Retinal pigment epithelial cell (primary cell): ENCODE measurements at regions not wholly inside any gene's neighbourhood (a gene's known extent, or its start where the extent isn't known, plus 50 kb on each side); places are given as distances from the start of the nearest gene placed in this dataset.
"Not testable (repeated sequence)": the region's sequence is repeated elsewhere in the genome, so short reads cannot be mapped to it uniquely, and the experiment has no call there.

ENCODE experiments used
- DNase-seq: peaks from one replicate; pipeline ENCODE4 v3.0.0-alpha.2; 2010; ENCODE audit warnings: low read depth
- H3K4me3 ChIP-seq: 2 replicates; pipeline ENCODE4 v1.5.1; 2011; ENCODE audit warnings: mild to moderate bottlenecking, low read length, control low read depth, moderate library complexity
- CTCF ChIP-seq: conservative IDR thresholded peaks from 2 replicates; pipeline ENCODE4 v1.5.1; 2011; ENCODE audit warnings: low read depth, low read length, control low read depth, inconsistent platforms

DNA sequence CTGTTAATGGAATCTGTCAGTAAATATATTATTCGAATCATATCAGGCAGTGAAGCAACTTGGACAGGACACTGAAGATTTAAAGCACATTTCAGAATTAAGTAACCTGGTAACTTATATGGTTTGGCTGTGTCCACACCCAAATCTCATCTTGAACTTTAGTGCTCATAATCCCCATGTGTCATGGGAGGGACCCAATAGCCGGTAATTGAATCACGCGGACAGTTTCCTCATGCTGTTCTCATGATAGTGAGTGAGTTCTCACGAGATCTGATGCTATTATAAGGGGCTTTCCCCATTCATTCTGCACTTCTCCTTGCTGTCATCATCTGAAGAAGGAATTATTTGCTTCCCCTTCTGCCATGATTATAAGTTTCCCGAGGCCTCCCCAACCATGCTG, 83.2 kb upstream of the COL1A2 start:
- H3K4me3 ChIP-seq = no peak overlapping the region
- no peak for DNase-seq
- TF ChIP-seq CTCF = no peak

GRCh38 chr7:94313926-94314325, 80.8 kb upstream of the COL1A2 start:
- H3K4me3 ChIP-seq = no peak overlapping the region
- DNase-seq = no peak

GRCh38 chr7:94314413-94315410, 80.0 kb upstream of the COL1A2 start:
- H3K4me3 ChIP-seq = no peak overlapping the region
- TF ChIP-seq CTCF = no peak
- DNase-seq = no peak

More at GRCh38 chr7:94313926-94314325, 80.8 kb upstream of the COL1A2 start:
- TF ChIP-seq CTCF = no peak

GRCh38 chr7:94321138-94321537, 73.6 kb upstream of the COL1A2 start:
- not testable (repeated sequence) for DNase-seq, H3K4me3 ChIP-seq

DNA sequence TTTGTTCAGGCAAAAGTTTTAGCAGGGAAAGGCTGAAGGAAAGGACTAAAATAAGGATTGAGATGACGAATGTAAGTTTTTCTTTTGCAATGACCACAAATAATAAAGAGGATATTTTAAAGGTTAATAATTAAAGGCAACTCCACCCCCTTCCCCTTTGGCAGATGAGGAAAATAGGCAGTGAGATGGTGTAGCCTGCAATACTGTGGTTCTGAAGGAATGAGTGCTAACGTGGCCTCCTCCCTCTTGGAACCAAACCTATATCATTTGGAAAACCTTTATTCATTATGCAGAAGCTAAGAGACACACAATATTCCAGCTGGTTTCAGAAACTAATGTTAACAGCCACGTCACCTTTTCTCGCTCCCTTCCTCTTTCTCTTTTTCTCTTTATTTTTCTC, 70.9 kb upstream of the COL1A2 start:
- H3K4me3 ChIP-seq = no peak overlapping the region
- no peak for TF ChIP-seq CTCF
- DNase-seq = no peak

DNA sequence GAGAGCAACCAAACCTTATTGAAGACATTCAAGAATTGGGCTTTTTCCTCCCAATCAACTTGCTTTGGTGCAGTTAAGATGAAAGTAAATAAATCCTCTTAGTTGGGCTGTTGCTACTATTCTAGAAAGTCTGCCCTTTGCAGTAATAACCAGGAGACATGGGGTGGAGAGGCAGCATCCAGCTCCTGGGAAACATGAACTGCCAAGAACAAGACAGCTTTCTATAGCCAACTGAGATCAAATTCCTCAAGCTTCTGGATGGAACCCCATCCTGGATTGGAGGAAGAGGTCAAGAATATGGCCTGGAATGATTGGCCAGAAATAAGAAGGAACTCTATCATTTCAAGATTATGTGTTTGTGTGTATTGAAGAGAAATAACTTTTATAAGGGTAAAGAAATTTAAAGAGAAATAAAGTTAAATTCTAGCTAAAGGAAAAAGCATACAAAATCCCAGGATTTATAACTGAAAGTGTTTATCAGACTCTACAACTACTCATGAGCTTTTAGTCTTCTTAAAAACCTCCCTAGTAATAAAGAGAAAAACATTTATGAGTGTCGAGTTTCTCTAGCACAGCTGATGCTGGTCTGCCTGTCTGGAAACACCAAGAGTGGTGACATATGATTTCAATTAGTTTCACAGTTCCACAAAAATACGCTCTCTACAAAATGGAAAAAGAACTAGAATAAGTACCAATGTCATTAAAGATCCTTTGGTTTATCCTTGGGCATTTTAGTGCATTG, 70.1 kb upstream of the COL1A2 start:
- H3K4me3 ChIP-seq = no peak overlapping the region
- no peak for DNase-seq
- no peak for TF ChIP-seq CTCF

- DNase-seq = no peak
- no peak for TF ChIP-seq CTCF
- no peak overlapping the region for H3K4me3 ChIP-seq
Observed at GRCh38 chr7:94325122-94325475, 69.6 kb upstream of the COL1A2 start.
